ENCODE measurements at regions not wholly inside any gene's neighbourhood (a gene's known extent, or its start where the extent isn't known, plus 50 kb on each side); places are given as distances from the start of the nearest gene placed in this dataset.

- TF ChIP-seq GABPA (IDR thresholded peaks at IDR 0.05; ENCODE audit: low read depth) (no peak), SMAD5 (IDR thresholded peaks at IDR 0.05; ENCODE audit: low read depth) (no peak), CTCF (IDR thresholded peaks at IDR 0.05 in 2 of 3, conservative IDR thresholded peaks at IDR 0.05 in 1 of 3; ENCODE audit: control insufficient read depth in 2 of 3, extremely low read depth in 1 of 3, insufficient read depth in 1 of 3, low read depth in 3 of 3, low read length in 3 of 3) (no peak)
Observed at GRCh38 chr6:91099479-91099878, 512.6 kb upstream of the MAP3K7 start.

Data from GM12878 (cell line).